ENCODE measurements at regions not wholly inside any gene's neighbourhood (a gene's known extent, or its start where the extent isn't known, plus 50 kb on each side); places are given as distances from the start of the nearest gene placed in this dataset.

GRCh38 chr9:29241320-29241719 is 1668.0 kb upstream of the C9orf72 start:
- intact Hi-C loops (cut with micrococcal nuclease) = no loop called here
- BruUV-seq (replicated peaks) = no TSS peak

More at GRCh38 chr9:29241320-29241719, 1668.0 kb upstream of the C9orf72 start:
- no peaks in the 10 kb centered on the region for H3K27me3 ChIP-seq (ENCODE audit: control insufficient read depth in 2 of 2, insufficient read depth in 2 of 2, low read length in 2 of 2)
- H4K20me1 ChIP-seq (replicated peaks; ENCODE audit: control insufficient read depth, extremely low read depth, insufficient read depth, low read length) = no peaks in the 10 kb centered on the region
- H3K4me1 ChIP-seq (ENCODE audit: control insufficient read depth, extremely low read depth, insufficient read depth, low read length) = no peaks in the 10 kb centered on the region
- FAIRE-seq (no peak), DNase-seq (ENCODE audit: low read depth, low spot score) (no peak)
- H2AFZ ChIP-seq (ENCODE audit: low read depth, low read length) = no peak overlapping the region
- CTCF ChIA-PET = no interaction called here
- dilution Hi-C loops (cut with MboI; ENCODE audit: extremely low pct_ligation_motif_present, low sequenced_read_pairs) = no loop called here
- H3K9me1 ChIP-seq (replicated peaks; ENCODE audit: control insufficient read depth, extremely low read depth, insufficient read depth, low read length) = no peaks in the 10 kb centered on the region
- no peaks in the 10 kb centered on the region for H3K36me3 ChIP-seq (ENCODE audit: control insufficient read depth in 2 of 2, extremely low read depth in 1 of 2, insufficient read depth in 2 of 2, low read length in 2 of 2)
- H3K9ac ChIP-seq (replicated peaks; ENCODE audit: extremely low read depth, insufficient read depth, low read length) = no peak overlapping the region
- H3K79me2 ChIP-seq (ENCODE audit: control insufficient read depth, insufficient read depth, low read length) = no peaks in the 10 kb centered on the region
- no peak overlapping the region for H3K4me3 ChIP-seq (replicated peaks in 1 of 3; ENCODE audit: insufficient read depth in 1 of 3, low read depth in 1 of 3, low read length in 3 of 3)
- peaks cover 5% of the 10 kb centered on the region for H3K9me3 ChIP-seq (replicated peaks; ENCODE audit: control insufficient read depth, insufficient read depth, low read length)
- H3K4me2 ChIP-seq (ENCODE audit: insufficient read depth, low read length) = no peak overlapping the region
- H3K27ac ChIP-seq (ENCODE audit: insufficient read depth, low read depth, low read length) = no peak overlapping the region
- POLR2A ChIA-PET = no interaction called here
- no peak for TF ChIP-seq POLR2AphosphoS5 (IDR thresholded peaks at IDR 0.05; ENCODE audit: insufficient read depth, low read depth, low read length)
- no peak for TF ChIP-seq MYC (IDR thresholded peaks at IDR 0.05; ENCODE audit: low read depth, low read length)
- TF ChIP-seq JUN (IDR thresholded peaks at IDR 0.05; ENCODE audit: borderline replicate concordance, insufficient read depth, insufficient read length, low read depth) = no peak
- no peak for TF ChIP-seq FOS (IDR thresholded peaks at IDR 0.05; ENCODE audit: borderline replicate concordance, insufficient read depth, low read length)
- TF ChIP-seq MAX (IDR thresholded peaks at IDR 0.05; ENCODE audit: insufficient read depth, insufficient read length) = no peak
- no peak for TF ChIP-seq EZH2 (IDR thresholded peaks at IDR 0.05; ENCODE audit: borderline replicate concordance, low read depth, low read length, severe bottlenecking)
- TF ChIP-seq POLR2A (IDR thresholded peaks at IDR 0.05; ENCODE audit: low read depth, low read length) = no peak
- TF ChIP-seq CTCF (IDR thresholded peaks at IDR 0.05; ENCODE audit: extremely low read depth in 1 of 2, insufficient read depth in 1 of 2, low read depth in 1 of 2, low read length in 2 of 2) = no peak
- no peak for TF ChIP-seq GATA2 (IDR thresholded peaks at IDR 0.05; ENCODE audit: insufficient read depth, insufficient read length, low read depth, low read length)
